CD4-positive, alpha-beta T cell (primary cell): ENCODE measurements at regions not wholly inside any gene's neighbourhood (a gene's known extent, or its start where the extent isn't known, plus 50 kb on each side); places are given as distances from the start of the nearest gene placed in this dataset.

Experiments used
- ATAC-seq: fragments of 200-7000 bp; cut with Tn5 transposase; one replicate; pipeline ENCODE4 v1.10.0; 2022; ENCODE audit warnings: mild to moderate bottlenecking; ENCODE audit not compliant: poor library complexity
- CTCF ChIA-PET: fragments of 350-600 bp; sonication (Branson Sonifier 250); formaldehyde crosslinking; loops from one replicate; lab custom pipeline; 2021; ENCODE audit warnings: antibody characterized with exemption, inconsistent platforms; lab: Charles Lee
- POLR2A ChIA-PET: fragments of 350-600 bp; sonication (Branson Sonifier 250); formaldehyde crosslinking; loops from one replicate; lab custom pipeline; 2021; ENCODE audit warnings: antibody characterized with exemption, inconsistent platforms; lab: Charles Lee
- DNase-seq, 14 experiments: peaks; one replicate each; pipeline ENCODE4 v3.0.0-alpha.2; 2013 to 2020; ENCODE audit warnings: mixed read lengths in 2 of 14
- H3K27ac ChIP-seq, 2 donors: one replicate each; pipeline versions ENCODE4 v1.5.1 to v1.7.0; 2013; ENCODE audit warnings: low read length in 2 of 2, low read depth in 1 of 2, mild to moderate bottlenecking in 1 of 2
- H3K27me3 ChIP-seq, 2 experiments: 1 replicate in 1 of 2; 2 replicates in 1 of 2; pipeline versions ENCODE4 v1.6.1 to v1.7.0; 2013; ENCODE audit warnings: low read length in 2 of 2, control low read depth in 1 of 2, mild to moderate bottlenecking in 1 of 2, moderate library complexity in 1 of 2; ENCODE audit not compliant: insufficient read depth in 2 of 2, control insufficient read depth in 1 of 2
- H3K36me3 ChIP-seq: one replicate; pipeline ENCODE4 v1.6.1; 2013; ENCODE audit warnings: low read length, control low read depth; ENCODE audit not compliant: insufficient read depth
- H3K4me1 ChIP-seq: one replicate; pipeline ENCODE4 v1.6.1; 2013; ENCODE audit warnings: low read length, control low read depth; ENCODE audit not compliant: insufficient read depth
- H3K4me3 ChIP-seq: one replicate; pipeline ENCODE4 v1.5.1; 2013; ENCODE audit warnings: mild to moderate bottlenecking, low read length, moderate library complexity
- H3K9me3 ChIP-seq, 2 experiments: 1 replicate in 1 of 2; 2 replicates in 1 of 2; pipeline versions ENCODE4 v1.6.1 to v1.7.0; 2013; ENCODE audit warnings: low read length in 2 of 2, mild to moderate bottlenecking in 2 of 2, control low read depth in 1 of 2, moderate library complexity in 1 of 2; ENCODE audit not compliant: control insufficient read depth in 1 of 2, insufficient read depth in 1 of 2
- H3K27ac Mint-ChIP-seq: one replicate; pipeline ENCODE4 v1.8.0; 2020; ENCODE audit warnings: mixed read lengths
- H3K27me3 Mint-ChIP-seq: one replicate; pipeline ENCODE4 v1.8.0; 2021; ENCODE audit warnings: mixed read lengths
- H3K36me3 Mint-ChIP-seq: one replicate; pipeline ENCODE4 v1.8.0; 2021; ENCODE audit warnings: low read depth, mixed read lengths
- H3K4me1 Mint-ChIP-seq: one replicate; pipeline ENCODE4 v1.8.0; 2021; ENCODE audit warnings: low read depth, mixed read lengths
- H3K4me3 Mint-ChIP-seq: one replicate; pipeline ENCODE4 v1.8.0; 2020; ENCODE audit warnings: mild to moderate bottlenecking, mixed read lengths
- H3K9me3 Mint-ChIP-seq: one replicate; pipeline ENCODE4 v1.8.0; 2020; ENCODE audit warnings: mixed read lengths
- intact Hi-C, 2 experiments: fragments of 100-400 bp; cut with DNase I in 1 of 2; cut with micrococcal nuclease in 1 of 2; formaldehyde crosslinking; loops; one replicate each; pipeline versions ENCODE4 v1.15.1 to v1.9.0; 2023 to 2025; cut with DNase I, micrococcal nuclease
- TF ChIP-seq, protein P1 (sequence below): fragments of 200-600 bp; IDR thresholded peaks from one replicate; pipeline ENCODE4 v1.8.0; 2022; ENCODE audit warnings: antibody characterized with exemption, mild to moderate bottlenecking

- peaks cover 27% of the 10 kb centered on the region for H3K27me3 Mint-ChIP-seq
Observed at GRCh38 chr5:173530547-173530946, 85.9 kb downstream of the BOD1 start.

DNA sequence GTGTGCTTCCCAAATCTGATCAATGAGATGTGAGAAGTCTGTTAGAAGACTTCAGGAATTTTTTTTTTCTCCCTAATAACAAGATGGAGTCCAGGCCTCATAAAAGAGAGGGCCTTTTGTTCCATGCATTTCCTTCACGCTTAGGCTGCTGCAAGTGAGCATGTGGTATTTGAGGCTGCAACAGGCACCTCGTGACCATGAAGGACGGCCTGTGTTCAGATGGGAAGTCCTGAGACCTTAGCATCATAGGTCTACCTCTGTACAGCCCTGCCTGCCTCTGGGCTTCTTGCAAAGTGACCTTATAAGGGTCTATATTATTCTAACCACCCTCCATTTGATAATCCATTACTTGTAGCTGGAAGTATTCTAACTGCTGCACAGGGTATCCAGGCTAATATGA lies 86.6 kb downstream of the BOD1 start:
- ATAC-seq (no peak), DNase-seq (no peak)
- CTCF ChIA-PET: no interaction called here
- Mint-ChIP-seq H3K36me3 (no peaks in the 10 kb centered on the region), H3K4me3 (no peak overlapping the region), H3K4me1 (no peaks in the 10 kb centered on the region), H3K27ac (no peak overlapping the region), H3K9me3 (no peaks in the 10 kb centered on the region), H3K27me3 (peaks cover 25% of the 10 kb centered on the region)
- no peak overlapping the region for H3K27ac ChIP-seq
- no peaks in the 10 kb centered on the region for H3K4me1 ChIP-seq
- intact Hi-C loops: no loop called here
- H3K36me3 ChIP-seq: no peaks in the 10 kb centered on the region
- POLR2A ChIA-PET: no interaction called here
- TF ChIP-seq, protein P1, sequence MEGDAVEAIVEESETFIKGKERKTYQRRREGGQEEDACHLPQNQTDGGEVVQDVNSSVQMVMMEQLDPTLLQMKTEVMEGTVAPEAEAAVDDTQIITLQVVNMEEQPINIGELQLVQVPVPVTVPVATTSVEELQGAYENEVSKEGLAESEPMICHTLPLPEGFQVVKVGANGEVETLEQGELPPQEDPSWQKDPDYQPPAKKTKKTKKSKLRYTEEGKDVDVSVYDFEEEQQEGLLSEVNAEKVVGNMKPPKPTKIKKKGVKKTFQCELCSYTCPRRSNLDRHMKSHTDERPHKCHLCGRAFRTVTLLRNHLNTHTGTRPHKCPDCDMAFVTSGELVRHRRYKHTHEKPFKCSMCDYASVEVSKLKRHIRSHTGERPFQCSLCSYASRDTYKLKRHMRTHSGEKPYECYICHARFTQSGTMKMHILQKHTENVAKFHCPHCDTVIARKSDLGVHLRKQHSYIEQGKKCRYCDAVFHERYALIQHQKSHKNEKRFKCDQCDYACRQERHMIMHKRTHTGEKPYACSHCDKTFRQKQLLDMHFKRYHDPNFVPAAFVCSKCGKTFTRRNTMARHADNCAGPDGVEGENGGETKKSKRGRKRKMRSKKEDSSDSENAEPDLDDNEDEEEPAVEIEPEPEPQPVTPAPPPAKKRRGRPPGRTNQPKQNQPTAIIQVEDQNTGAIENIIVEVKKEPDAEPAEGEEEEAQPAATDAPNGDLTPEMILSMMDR: no peak
- peaks cover 0 to 6% of the 10 kb centered on the region in 2 experiments for H3K27me3 ChIP-seq
- H3K9me3 ChIP-seq: no peaks in the 10 kb centered on the region
- no peak overlapping the region for H3K4me3 ChIP-seq

More at GRCh38 chr5:173530547-173530946, 85.9 kb downstream of the BOD1 start:
- DNase-seq (no peak), ATAC-seq (no peak)
- Mint-ChIP-seq H3K4me3 (no peak overlapping the region), H3K36me3 (no peaks in the 10 kb centered on the region), H3K9me3 (no peaks in the 10 kb centered on the region), H3K27ac (no peak overlapping the region), H3K4me1 (no peaks in the 10 kb centered on the region)
- Histone ChIP-seq H3K36me3 (no peaks in the 10 kb centered on the region), H3K27ac (no peak overlapping the region), H3K27me3 (peaks cover 0 to 3% of the 10 kb centered on the region in 2 experiments), H3K4me3 (no peak overlapping the region), H3K9me3 (no peaks in the 10 kb centered on the region), H3K4me1 (no peaks in the 10 kb centered on the region)
- TF ChIP-seq, protein P1: no peak
- ChIA-PET POLR2A (no interaction called here), CTCF (no interaction called here)
- intact Hi-C loops: no loop called here

- H3K4me1 ChIP-seq: no peaks in the 10 kb centered on the region
- CTCF ChIA-PET: no interaction called here
- no peaks in the 10 kb centered on the region for H3K36me3 Mint-ChIP-seq
- H3K27ac ChIP-seq: no peak overlapping the region
- no peak overlapping the region for H3K4me3 ChIP-seq
- H3K36me3 ChIP-seq: no peaks in the 10 kb centered on the region
- TF ChIP-seq, protein P1: no peak
- intact Hi-C loops: no loop called here
- H3K27me3 ChIP-seq: peaks cover 6% of the 10 kb centered on the region in 2 experiments
- H3K27me3 Mint-ChIP-seq: peaks cover 23% of the 10 kb centered on the region
- POLR2A ChIA-PET: no interaction called here
- no peaks in the 10 kb centered on the region for H3K9me3 Mint-ChIP-seq
- DNase-seq (no peak), ATAC-seq (no peak)
- H3K27ac Mint-ChIP-seq: no peak overlapping the region
- H3K4me3 Mint-ChIP-seq: no peak overlapping the region
- H3K9me3 ChIP-seq: no peaks in the 10 kb centered on the region
- H3K4me1 Mint-ChIP-seq: no peaks in the 10 kb centered on the region
Observed at GRCh38 chr5:173527671-173528070, 88.8 kb downstream of the BOD1 start.
